HepG2 (cell line): ENCODE measurements at regions not wholly inside any gene's neighbourhood (a gene's known extent, or its start where the extent isn't known, plus 50 kb on each side); places are given as distances from the start of the nearest gene placed in this dataset.

Experiments used
- ATAC-seq: fragments of 200-7000 bp; cut with Tn5 transposase; 3 replicates; pipeline ENCODE4 v1.9.1; 2020; ENCODE audit warnings: mild to moderate bottlenecking, moderate library complexity
- BruUV-seq: library from RNA; stranded (reverse); fragments of 400-500 nt; replicated peaks from 2 replicates; lab custom pipeline; 2021; lab: Mats Ljungman, UMichigan
- CTCF ChIA-PET: fragments of 300-600 bp; formaldehyde crosslinking; extraction: SDS; loops from one replicate; lab custom pipeline; 2021; ENCODE audit warnings: low total read pairs, inconsistent platforms, low intra/inter-chr PET ratio; lab: Yijun Ruan, JAX
- POLR2A ChIA-PET: fragments of 350-600 bp; sonication (Branson Sonifier 250); formaldehyde crosslinking; loops from one replicate; lab custom pipeline; 2020; ENCODE audit warnings: antibody characterized with exemption, inconsistent platforms; lab: Yijun Ruan, JAX
- DNase-seq: peaks from one replicate; pipeline ENCODE4 v3.0.0-alpha.2; 2015; ENCODE audit warnings: low spot score
- FAIRE-seq: peaks from 3 replicates; lab custom pipeline; 2011; peaks lifted over from hg19 to GRCh38; lab: Jason Lieb, UNC
- H2AFZ ChIP-seq: one replicate; pipeline ENCODE4 v1.6.1; 2011; ENCODE audit warnings: low read length, inconsistent platforms
- H3K27ac ChIP-seq: fragments of 300-600 bp; 3 replicates; pipeline ENCODE4 v1.8.0; 2011; ENCODE audit warnings: mixed run types, mild to moderate bottlenecking, mixed read lengths, low read length, inconsistent platforms; ENCODE audit not compliant: insufficient read depth; ENCODE audit errors: extremely low read length
- H3K27me3 ChIP-seq, 2 experiments: fragments of 200-600 bp in 1 of 2; 2 replicates in 1 of 2; 3 replicates in 1 of 2; pipeline versions ENCODE4 v1.6.0 to v1.8.0; 2011; ENCODE audit warnings: low read length in 2 of 2, mild to moderate bottlenecking in 2 of 2, moderate library complexity in 2 of 2, inconsistent platforms in 1 of 2; ENCODE audit not compliant: insufficient read depth in 2 of 2, control insufficient read depth in 1 of 2
- H3K36me3 ChIP-seq, 2 experiments: fragments of 200-600 bp in 1 of 2; replicated peaks in 1 of 2; 2 replicates in 1 of 2; 3 replicates in 1 of 2; pipeline versions ENCODE4 v1.5.1 to v1.8.0; 2011; ENCODE audit warnings: low read length in 2 of 2, inconsistent platforms in 1 of 2; ENCODE audit not compliant: insufficient read depth in 2 of 2, control insufficient read depth in 1 of 2
- H3K4me1 ChIP-seq: 2 replicates; pipeline ENCODE4 v1.5.1; 2012; ENCODE audit warnings: low read length, inconsistent platforms; ENCODE audit not compliant: insufficient read depth
- H3K4me2 ChIP-seq: 2 replicates; pipeline ENCODE4 v1.6.0; 2011; ENCODE audit warnings: low read depth, low read length, inconsistent platforms
- H3K4me3 ChIP-seq, 3 experiments: fragments of 200-600 bp in 1 of 3; sonication (generic), shearing (Covaris generic) in 1 of 3; replicated peaks in 1 of 3; 2 replicates each; pipeline ENCODE4 v1.5.1; 2011 to 2016; ENCODE audit warnings: low read length in 3 of 3, inconsistent platforms in 2 of 3, low read depth in 2 of 3, mild to moderate bottlenecking in 2 of 3, control low read depth in 1 of 3, mixed read lengths in 1 of 3; ENCODE audit not compliant: insufficient read depth in 1 of 3
- H3K79me2 ChIP-seq: one replicate; pipeline ENCODE4 v1.6.1; 2011; ENCODE audit warnings: low read length, inconsistent platforms; ENCODE audit not compliant: insufficient read depth
- H3K9ac ChIP-seq: 2 replicates; pipeline ENCODE4 v1.6.0; 2011; ENCODE audit warnings: mild to moderate bottlenecking, low read depth, low read length, inconsistent platforms; ENCODE audit not compliant: insufficient read depth
- H3K9me3 ChIP-seq: 2 replicates; pipeline ENCODE4 v1.5.1; 2012; ENCODE audit warnings: mild to moderate bottlenecking, low read length
- H4K20me1 ChIP-seq: 2 replicates; pipeline ENCODE4 v1.6.0; 2011; ENCODE audit warnings: inconsistent platforms, mild to moderate bottlenecking, low read length, moderate library complexity; ENCODE audit not compliant: insufficient read depth
- HCFC1 ChIP-seq: fragments of 150-350 bp; IDR thresholded peaks from 2 replicates; pipeline ENCODE4 v1.6.1; 2014; ENCODE audit warnings: low read depth, low read length
- HNRNPLL ChIP-seq: fragments of 200-400 bp; formaldehyde crosslinking; IDR thresholded peaks from 2 replicates; pipeline ENCODE4 v1.6.1; 2017; ENCODE audit warnings: mild to moderate bottlenecking, low read depth, low read length; ENCODE audit not compliant: poor library complexity, severe bottlenecking
- MAF1 ChIP-seq: sonication (generic); formaldehyde crosslinking; IDR thresholded peaks from 2 replicates; pipeline ENCODE4 v1.5.0; 2020; ENCODE audit warnings: missing genetic modification reagents, borderline replicate concordance
- SIN3A ChIP-seq: IDR thresholded peaks from 2 replicates; pipeline ENCODE4 v1.6.1; 2011; ENCODE audit warnings: low read depth, mild to moderate bottlenecking, control low read depth, low read length, borderline replicate concordance
- SOX13 ChIP-seq, 3 experiments: fragments of 450-650 bp in 1 of 3; sonication (generic) in 1 of 3; formaldehyde crosslinking in 1 of 3; IDR thresholded peaks in 2 of 3; conservative IDR thresholded peaks in 1 of 3; 2 replicates each; pipeline versions ENCODE4 v1.5.0 to v1.6.1; 2016 to 2020; ENCODE audit warnings: antibody characterized with exemption in 1 of 3, mild to moderate bottlenecking in 1 of 3, missing compliant biosample characterization in 1 of 3, missing genetic modification reagents in 1 of 3, moderate library complexity in 1 of 3
- ZNF225 ChIP-seq: sonication (generic); formaldehyde crosslinking; IDR thresholded peaks from 2 replicates; pipeline ENCODE4 v1.4.0; 2020; ENCODE audit warnings: mild to moderate bottlenecking, missing genetic modification reagents
- ZNF337 ChIP-seq: sonication (generic); formaldehyde crosslinking; IDR thresholded peaks from 2 replicates; pipeline ENCODE4 v1.5.1; 2020; ENCODE audit warnings: missing genetic modification reagents, low read depth, mild to moderate bottlenecking, borderline replicate concordance
- ZNF577 ChIP-seq: sonication (generic); formaldehyde crosslinking; IDR thresholded peaks from 2 replicates; pipeline ENCODE4 v1.4.0; 2020; ENCODE audit warnings: mild to moderate bottlenecking, low read depth, missing genetic modification reagents, borderline replicate concordance
- ZSCAN20 ChIP-seq: sonication (generic); formaldehyde crosslinking; IDR thresholded peaks from 2 replicates; pipeline ENCODE4 v1.4.0; 2020; ENCODE audit warnings: missing genetic modification reagents, mild to moderate bottlenecking, borderline replicate concordance
- WGBS: methylation state at CpG from one replicate; pipeline ENCODE4 v1.1.6; 2017; ENCODE audit warnings: low lambda C conversion rate; 5-methylcytosine and 5-hydroxymethylcytosine counted together
- in situ Hi-C: cut with HindIII; loops from 2 replicates; pipeline ENCODE4 v1.10.0; 2017; ENCODE audit warnings: low pct_unique_long_range_greater_than_20kb; ENCODE audit not compliant: extremely low pct_ligation_motif_present
- intact Hi-C: fragments of 100-400 bp; cut with micrococcal nuclease; formaldehyde crosslinking; loops from one replicate; pipeline ENCODE4 v1.10.0; 2022; ENCODE audit not compliant: unreplicated experiment
- TF ChIP-seq, protein P1 (sequence below): sonication (generic); formaldehyde crosslinking; IDR thresholded peaks from 2 replicates; pipeline ENCODE4 v1.4.0; 2020; ENCODE audit warnings: mild to moderate bottlenecking, missing genetic modification reagents
- TF ChIP-seq, protein P2 (sequence below): sonication (generic); formaldehyde crosslinking; IDR thresholded peaks from 2 replicates; pipeline ENCODE4 v1.4.0; 2020; ENCODE audit warnings: missing genetic modification reagents, low read depth, mild to moderate bottlenecking, borderline replicate concordance
- TF ChIP-seq, protein P3 (sequence below): sonication (generic); formaldehyde crosslinking; IDR thresholded peaks from 2 replicates; pipeline ENCODE4 v1.4.0; 2020; ENCODE audit warnings: missing genetic modification reagents
- TF ChIP-seq, protein P4 (sequence below): sonication (generic); formaldehyde crosslinking; IDR thresholded peaks from 2 replicates; pipeline ENCODE4 v1.5.0; 2020; ENCODE audit warnings: missing genetic modification reagents, mild to moderate bottlenecking, borderline replicate concordance

DNA sequence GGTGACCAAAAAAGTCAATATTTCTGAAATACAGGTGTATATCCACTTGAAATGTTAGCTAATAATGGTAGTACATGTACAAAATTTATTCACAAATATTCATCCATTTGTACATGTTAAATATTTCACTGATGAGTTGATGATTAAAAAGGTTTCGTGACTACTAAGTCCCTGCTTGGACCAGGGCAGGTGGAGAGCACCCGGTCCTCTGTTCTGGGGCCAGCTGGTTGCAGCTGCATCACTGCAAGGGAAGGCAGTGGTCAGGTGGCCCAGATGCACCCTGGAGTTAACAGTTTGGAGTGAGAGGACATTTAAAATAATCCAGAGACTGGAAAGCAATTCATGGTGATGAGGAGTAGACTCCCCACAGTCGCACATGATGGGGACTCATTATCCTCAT is 141.2 kb downstream of the ZBTB18 start:
- Histone ChIP-seq H3K4me2 (no peak overlapping the region), H3K27ac (no peak overlapping the region), H3K9me3 (no peaks in the 10 kb centered on the region), H3K4me3 (no peak overlapping the region), H3K9ac (no peak overlapping the region), H3K27me3 (peaks cover 0 to 8% of the 10 kb centered on the region in 2 experiments; a peak in 2 of 5 replicates), H3K4me1 (no peaks in the 10 kb centered on the region), H3K36me3 (no peaks in the 10 kb centered on the region), H4K20me1 (no peaks in the 10 kb centered on the region), H3K79me2 (no peaks in the 10 kb centered on the region), H2AFZ (no peak overlapping the region)
- DNase-seq (no peak), ATAC-seq (no peak), FAIRE-seq (no peak)
- BruUV-seq = no TSS peak
- POLR2A ChIA-PET = no interaction called here
- CTCF ChIA-PET = no interaction called here
- 18% methylated on average over 3 of the region's 3 CpGs for WGBS
- in situ Hi-C loops = no loop called here
- TF ChIP-seq ZNF337 (CRISPR knock-in tag) (no peak), SOX13 (IDR thresholded peaks at IDR 0.05) (no peak), SOX13 (CRISPR knock-in tag; conservative IDR thresholded peaks at IDR 0.05 in 1 of 2, IDR thresholded peaks at IDR 0.05 in 1 of 2) (no peak), HNRNPLL (no peak), HCFC1 (no peak), ZNF225 (no peak), ZNF577 (no peak), MAF1 (CRISPR knock-in tag) (no peak), ZSCAN20 (CRISPR knock-in tag) (no peak), SIN3A (no peak)
- TF ChIP-seq, protein P1, sequence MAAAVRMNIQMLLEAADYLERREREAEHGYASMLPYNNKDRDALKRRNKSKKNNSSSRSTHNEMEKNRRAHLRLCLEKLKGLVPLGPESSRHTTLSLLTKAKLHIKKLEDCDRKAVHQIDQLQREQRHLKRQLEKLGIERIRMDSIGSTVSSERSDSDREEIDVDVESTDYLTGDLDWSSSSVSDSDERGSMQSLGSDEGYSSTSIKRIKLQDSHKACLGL = no peak
- TF ChIP-seq, protein P2, sequence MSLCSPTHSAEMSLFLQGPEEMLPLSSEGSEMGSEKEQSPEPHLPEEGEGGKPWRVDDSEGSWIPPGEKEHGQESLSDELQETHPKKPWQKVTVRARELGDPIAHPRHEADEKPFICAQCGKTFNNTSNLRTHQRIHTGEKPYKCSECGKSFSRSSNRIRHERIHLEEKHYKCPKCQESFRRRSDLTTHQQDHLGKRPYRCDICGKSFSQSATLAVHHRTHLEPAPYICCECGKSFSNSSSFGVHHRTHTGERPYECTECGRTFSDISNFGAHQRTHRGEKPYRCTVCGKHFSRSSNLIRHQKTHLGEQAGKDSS = no peak
- TF ChIP-seq, protein P3, sequence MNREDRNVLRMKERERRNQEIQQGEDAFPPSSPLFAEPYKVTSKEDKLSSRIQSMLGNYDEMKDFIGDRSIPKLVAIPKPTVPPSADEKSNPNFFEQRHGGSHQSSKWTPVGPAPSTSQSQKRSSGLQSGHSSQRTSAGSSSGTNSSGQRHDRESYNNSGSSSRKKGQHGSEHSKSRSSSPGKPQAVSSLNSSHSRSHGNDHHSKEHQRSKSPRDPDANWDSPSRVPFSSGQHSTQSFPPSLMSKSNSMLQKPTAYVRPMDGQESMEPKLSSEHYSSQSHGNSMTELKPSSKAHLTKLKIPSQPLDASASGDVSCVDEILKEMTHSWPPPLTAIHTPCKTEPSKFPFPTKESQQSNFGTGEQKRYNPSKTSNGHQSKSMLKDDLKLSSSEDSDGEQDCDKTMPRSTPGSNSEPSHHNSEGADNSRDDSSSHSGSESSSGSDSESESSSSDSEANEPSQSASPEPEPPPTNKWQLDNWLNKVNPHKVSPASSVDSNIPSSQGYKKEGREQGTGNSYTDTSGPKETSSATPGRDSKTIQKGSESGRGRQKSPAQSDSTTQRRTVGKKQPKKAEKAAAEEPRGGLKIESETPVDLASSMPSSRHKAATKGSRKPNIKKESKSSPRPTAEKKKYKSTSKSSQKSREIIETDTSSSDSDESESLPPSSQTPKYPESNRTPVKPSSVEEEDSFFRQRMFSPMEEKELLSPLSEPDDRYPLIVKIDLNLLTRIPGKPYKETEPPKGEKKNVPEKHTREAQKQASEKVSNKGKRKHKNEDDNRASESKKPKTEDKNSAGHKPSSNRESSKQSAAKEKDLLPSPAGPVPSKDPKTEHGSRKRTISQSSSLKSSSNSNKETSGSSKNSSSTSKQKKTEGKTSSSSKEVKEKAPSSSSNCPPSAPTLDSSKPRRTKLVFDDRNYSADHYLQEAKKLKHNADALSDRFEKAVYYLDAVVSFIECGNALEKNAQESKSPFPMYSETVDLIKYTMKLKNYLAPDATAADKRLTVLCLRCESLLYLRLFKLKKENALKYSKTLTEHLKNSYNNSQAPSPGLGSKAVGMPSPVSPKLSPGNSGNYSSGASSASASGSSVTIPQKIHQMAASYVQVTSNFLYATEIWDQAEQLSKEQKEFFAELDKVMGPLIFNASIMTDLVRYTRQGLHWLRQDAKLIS (CRISPR knock-in tag) = no peak
- TF ChIP-seq, protein P4, sequence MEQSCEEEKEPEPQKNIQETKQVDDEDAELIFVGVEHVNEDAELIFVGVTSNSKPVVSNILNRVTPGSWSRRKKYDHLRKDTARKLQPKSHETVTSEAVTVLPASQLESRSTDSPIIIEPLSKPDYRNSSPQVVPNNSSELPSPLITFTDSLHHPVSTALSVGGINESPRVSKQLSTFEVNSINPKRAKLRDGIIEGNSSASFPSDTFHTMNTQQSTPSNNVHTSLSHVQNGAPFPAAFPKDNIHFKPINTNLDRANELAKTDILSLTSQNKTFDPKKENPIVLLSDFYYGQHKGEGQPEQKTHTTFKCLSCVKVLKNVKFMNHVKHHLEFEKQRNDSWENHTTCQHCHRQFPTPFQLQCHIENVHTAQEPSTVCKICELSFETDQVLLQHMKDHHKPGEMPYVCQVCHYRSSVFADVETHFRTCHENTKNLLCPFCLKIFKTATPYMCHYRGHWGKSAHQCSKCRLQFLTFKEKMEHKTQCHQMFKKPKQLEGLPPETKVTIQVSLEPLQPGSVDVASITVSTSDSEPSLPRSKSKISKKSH = no peak
- intact Hi-C loops = no loop called here
